Peyer's patch (tissue), 4 donors: ENCODE measurements at regions not wholly inside any gene's neighbourhood (a gene's known extent, or its start where the extent isn't known, plus 50 kb on each side); places are given as distances from the start of the nearest gene placed in this dataset.

ENCODE experiments used
- DNase-seq, 3 donors: peaks; one replicate each; pipeline ENCODE4 v3.0.0-alpha.2; 2017 to 2019
- H3K27ac ChIP-seq, 4 donors: fragments of 200-600 bp; sonication (generic); one replicate each; pipeline ENCODE4 v1.5.1; 2016 to 2019
- H3K27me3 ChIP-seq, 2 donors: fragments of 200-600 bp; sonication (generic); one replicate each; pipeline ENCODE4 v1.5.1; 2019
- H3K36me3 ChIP-seq, 3 donors: fragments of 200-600 bp; sonication (generic); one replicate each; pipeline ENCODE4 v1.5.1; 2016 to 2019
- H3K4me1 ChIP-seq, 4 donors: fragments of 200-600 bp; sonication (generic); one replicate each; pipeline ENCODE4 v1.5.1; 2016 to 2019
- H3K4me3 ChIP-seq, 4 donors: fragments of 200-600 bp; sonication (generic); 1 replicate in 3 of 4; 2 replicates in 1 of 4; pipeline ENCODE4 v1.5.1; 2016 to 2019; ENCODE audit warnings: mild to moderate bottlenecking in 1 of 4
- H3K9me3 ChIP-seq, 4 donors: fragments of 200-600 bp; sonication (generic); one replicate each; pipeline ENCODE4 v1.5.1; 2016 to 2019; ENCODE audit warnings: mild to moderate bottlenecking in 1 of 4
- POLR2A ChIP-seq, 2 donors: fragments of 450-650 bp; IDR thresholded peaks; one replicate each; pipeline ENCODE4 v1.5.1; 2017; ENCODE audit warnings: antibody characterized with exemption in 2 of 2, mild to moderate bottlenecking in 2 of 2, moderate library complexity in 2 of 2
- TF ChIP-seq, protein P1 (sequence below), 6 experiments: fragments of 450-650 bp in 4 of 6; fragments of 200-600 bp in 2 of 6; sonication (generic) in 1 of 6; IDR thresholded peaks; one replicate each; pipeline ENCODE4 v1.5.1; 2017 to 2019; ENCODE audit warnings: antibody characterized with exemption in 6 of 6, mild to moderate bottlenecking in 3 of 6, moderate library complexity in 1 of 6

DNA sequence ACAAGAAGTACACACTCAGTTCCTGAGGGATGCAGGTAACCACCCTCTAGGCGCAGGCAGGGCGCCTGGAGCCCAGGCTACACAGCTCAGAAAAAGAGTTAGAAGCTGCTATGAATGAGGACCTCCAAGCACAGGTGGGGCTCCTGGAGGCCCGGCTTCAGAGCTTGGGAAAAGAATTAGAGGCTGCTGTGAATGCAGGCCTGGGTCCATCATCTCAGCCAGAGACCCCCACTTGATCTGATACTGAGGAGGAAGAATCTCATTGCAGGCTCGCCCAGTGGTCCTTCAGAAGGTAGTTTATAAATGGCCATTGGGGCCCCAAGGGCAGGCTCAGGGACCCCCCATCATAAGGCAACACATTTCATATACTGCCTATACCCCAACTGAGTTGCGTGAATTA lies 556.4 kb downstream of the SLC6A15 start:
- no peaks in the 10 kb centered on the region for H3K36me3 ChIP-seq
- no peak for DNase-seq
- no peaks in the 10 kb centered on the region for H3K9me3 ChIP-seq
- H3K4me1 ChIP-seq = no peaks in the 10 kb centered on the region
- no peaks in the 10 kb centered on the region for H3K27me3 ChIP-seq
- H3K27ac ChIP-seq = no peak overlapping the region
- TF ChIP-seq POLR2A (IDR thresholded peaks at IDR 0.05) = no peak
- TF ChIP-seq, protein P1, sequence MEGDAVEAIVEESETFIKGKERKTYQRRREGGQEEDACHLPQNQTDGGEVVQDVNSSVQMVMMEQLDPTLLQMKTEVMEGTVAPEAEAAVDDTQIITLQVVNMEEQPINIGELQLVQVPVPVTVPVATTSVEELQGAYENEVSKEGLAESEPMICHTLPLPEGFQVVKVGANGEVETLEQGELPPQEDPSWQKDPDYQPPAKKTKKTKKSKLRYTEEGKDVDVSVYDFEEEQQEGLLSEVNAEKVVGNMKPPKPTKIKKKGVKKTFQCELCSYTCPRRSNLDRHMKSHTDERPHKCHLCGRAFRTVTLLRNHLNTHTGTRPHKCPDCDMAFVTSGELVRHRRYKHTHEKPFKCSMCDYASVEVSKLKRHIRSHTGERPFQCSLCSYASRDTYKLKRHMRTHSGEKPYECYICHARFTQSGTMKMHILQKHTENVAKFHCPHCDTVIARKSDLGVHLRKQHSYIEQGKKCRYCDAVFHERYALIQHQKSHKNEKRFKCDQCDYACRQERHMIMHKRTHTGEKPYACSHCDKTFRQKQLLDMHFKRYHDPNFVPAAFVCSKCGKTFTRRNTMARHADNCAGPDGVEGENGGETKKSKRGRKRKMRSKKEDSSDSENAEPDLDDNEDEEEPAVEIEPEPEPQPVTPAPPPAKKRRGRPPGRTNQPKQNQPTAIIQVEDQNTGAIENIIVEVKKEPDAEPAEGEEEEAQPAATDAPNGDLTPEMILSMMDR (IDR thresholded peaks at IDR 0.05) = no peak
- H3K4me3 ChIP-seq = no peak overlapping the region

DNA sequence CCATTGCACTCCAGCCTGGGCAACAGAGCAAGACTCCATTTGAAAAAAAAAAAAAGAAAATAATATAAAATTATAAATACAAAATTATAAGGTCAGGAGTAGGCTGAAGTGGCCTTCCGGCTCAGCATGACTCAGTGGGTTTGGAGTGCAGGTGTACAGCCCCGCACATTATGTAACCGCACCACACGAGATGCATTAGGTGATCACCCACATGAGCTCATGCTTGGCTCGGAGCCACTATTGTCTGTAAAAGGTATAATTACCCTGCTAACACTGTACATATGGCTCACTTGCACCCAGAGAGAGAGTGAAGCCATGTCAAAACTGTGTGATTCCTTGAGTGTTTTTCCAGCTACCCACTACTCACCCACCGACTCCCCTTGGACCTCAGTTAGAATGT lies 557.0 kb downstream of the SLC6A15 start:
- Histone ChIP-seq H3K9me3 (no peaks in the 10 kb centered on the region), H3K27me3 (no peaks in the 10 kb centered on the region), H3K27ac (no peak overlapping the region), H3K4me3 (no peak overlapping the region), H3K36me3 (no peaks in the 10 kb centered on the region), H3K4me1 (no peaks in the 10 kb centered on the region)
- TF ChIP-seq POLR2A (IDR thresholded peaks at IDR 0.05) = no peak
- TF ChIP-seq, protein P1 (IDR thresholded peaks at IDR 0.05) = no peak
- DNase-seq = no peak

DNA sequence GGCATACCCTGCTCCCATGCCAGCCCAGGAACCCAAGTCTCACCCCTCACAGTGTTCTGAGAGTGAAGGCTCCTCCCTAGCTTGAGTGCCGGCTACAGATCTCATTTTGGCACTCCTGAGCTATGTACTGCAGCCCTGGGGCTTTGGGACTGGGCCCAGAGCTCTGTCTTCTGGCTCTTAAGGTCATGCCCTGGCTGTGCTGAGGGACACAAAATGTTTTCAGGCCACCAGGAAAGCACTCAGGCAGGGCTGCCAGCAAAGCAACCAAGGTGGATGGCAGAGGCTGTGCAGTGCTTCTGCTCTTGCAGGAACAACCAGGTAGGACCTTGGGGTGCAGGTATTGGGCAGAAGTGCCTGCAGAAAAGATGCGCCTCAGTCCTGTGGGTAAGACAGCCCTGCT lies 564.0 kb downstream of the SLC6A15 start:
- H3K9me3 ChIP-seq = no peaks in the 10 kb centered on the region
- TF ChIP-seq, protein P1 (IDR thresholded peaks at IDR 0.05) = no peak
- no peak for TF ChIP-seq POLR2A (IDR thresholded peaks at IDR 0.05)
- H3K36me3 ChIP-seq = no peaks in the 10 kb centered on the region
- no peak for DNase-seq
- H3K4me3 ChIP-seq = no peak overlapping the region
- no peaks in the 10 kb centered on the region for H3K4me1 ChIP-seq
- no peaks in the 10 kb centered on the region for H3K27me3 ChIP-seq
- no peak overlapping the region for H3K27ac ChIP-seq

GRCh38 chr12:84341467-84342193 lies 571.0 kb downstream of the SLC6A15 start:
- no peak for DNase-seq
- TF ChIP-seq, protein P1 (IDR thresholded peaks at IDR 0.05) = no peak
- no peak for TF ChIP-seq POLR2A (IDR thresholded peaks at IDR 0.05)
- no peaks in the 10 kb centered on the region for H3K36me3 ChIP-seq
- H3K4me3 ChIP-seq = no peak overlapping the region
- no peaks in the 10 kb centered on the region for H3K4me1 ChIP-seq
- no peak overlapping the region for H3K27ac ChIP-seq
- no peaks in the 10 kb centered on the region for H3K9me3 ChIP-seq
- H3K27me3 ChIP-seq = no peaks in the 10 kb centered on the region

GRCh38 chr12:84336231-84336630 lies 576.4 kb downstream of the SLC6A15 start:
- Histone ChIP-seq H3K27me3 (no peaks in the 10 kb centered on the region), H3K9me3 (no peaks in the 10 kb centered on the region), H3K27ac (no peak overlapping the region), H3K36me3 (no peaks in the 10 kb centered on the region), H3K4me1 (no peaks in the 10 kb centered on the region), H3K4me3 (no peak overlapping the region)
- TF ChIP-seq, protein P1 (IDR thresholded peaks at IDR 0.05) = no peak
- no peak for TF ChIP-seq POLR2A (IDR thresholded peaks at IDR 0.05)
- no peak for DNase-seq

GRCh38 chr12:84329938-84330337 lies 582.7 kb downstream of the SLC6A15 start:
- Histone ChIP-seq H3K27ac (no peak overlapping the region), H3K4me1 (no peaks in the 10 kb centered on the region), H3K27me3 (no peaks in the 10 kb centered on the region), H3K4me3 (no peak overlapping the region), H3K9me3 (no peaks in the 10 kb centered on the region), H3K36me3 (no peaks in the 10 kb centered on the region)
- no peak for TF ChIP-seq POLR2A (IDR thresholded peaks at IDR 0.05)
- TF ChIP-seq, protein P1 (IDR thresholded peaks at IDR 0.05) = no peak
- no peak for DNase-seq
